LNCaP clone FGC (cell line): ENCODE measurements at regions not wholly inside any gene's neighbourhood (a gene's known extent, or its start where the extent isn't known, plus 50 kb on each side); places are given as distances from the start of the nearest gene placed in this dataset.

ENCODE experiments used
- DNase-seq: peaks from one replicate; pipeline ENCODE4 v3.0.0-alpha.2; 2011; ENCODE audit warnings: low read depth
- H3K4me3 ChIP-seq: 2 replicates; pipeline ENCODE4 v1.5.1; 2011; ENCODE audit warnings: mild to moderate bottlenecking, low read depth, low read length, control low read depth
- CTCF ChIP-seq: IDR thresholded peaks from 2 replicates; pipeline ENCODE4 v1.5.1; 2012; ENCODE audit warnings: mild to moderate bottlenecking; ENCODE audit not compliant: control insufficient read depth, insufficient read depth; ENCODE audit errors: extremely low read depth

GRCh38 chr2:228408529-228409227, 227.2 kb upstream of the SPHKAP start:
- no peak for TF ChIP-seq CTCF
- no peak overlapping the region for H3K4me3 ChIP-seq
- DNase-seq = no peak

GRCh38 chr2:228407821-228408220, 226.3 kb upstream of the SPHKAP start:
- no peak overlapping the region for H3K4me3 ChIP-seq
- no peak for TF ChIP-seq CTCF
- DNase-seq = no peak

GRCh38 chr2:228401065-228401912, 219.8 kb upstream of the SPHKAP start:
- TF ChIP-seq CTCF = no peak
- H3K4me3 ChIP-seq = no peak overlapping the region
- DNase-seq = no peak

GRCh38 chr2:228387776-228388175, 206.3 kb upstream of the SPHKAP start:
- no peak for TF ChIP-seq CTCF

GRCh38 chr2:228378696-228379425, 197.4 kb upstream of the SPHKAP start:
- no peak for DNase-seq
- TF ChIP-seq CTCF = no peak

More at GRCh38 chr2:228387776-228388175, 206.3 kb upstream of the SPHKAP start:
- DNase-seq = no peak
- no peak overlapping the region for H3K4me3 ChIP-seq

GRCh38 chr2:228378233-228378632, 196.7 kb upstream of the SPHKAP start:
- no peak for TF ChIP-seq CTCF
- H3K4me3 ChIP-seq = no peak overlapping the region
- no peak for DNase-seq

More at GRCh38 chr2:228378696-228379425, 197.4 kb upstream of the SPHKAP start:
- H3K4me3 ChIP-seq = no peak overlapping the region
